ENCODE measurements at regions not wholly inside any gene's neighbourhood (a gene's known extent, or its start where the extent isn't known, plus 50 kb on each side); places are given as distances from the start of the nearest gene placed in this dataset.
A peak's percentile ranks its signal among the peaks of the same experiment; 100 is the strongest.
"Not testable (repeated sequence)": the region's sequence is repeated elsewhere in the genome, so short reads cannot be mapped to it uniquely, and the experiment has no call there.

DNA sequence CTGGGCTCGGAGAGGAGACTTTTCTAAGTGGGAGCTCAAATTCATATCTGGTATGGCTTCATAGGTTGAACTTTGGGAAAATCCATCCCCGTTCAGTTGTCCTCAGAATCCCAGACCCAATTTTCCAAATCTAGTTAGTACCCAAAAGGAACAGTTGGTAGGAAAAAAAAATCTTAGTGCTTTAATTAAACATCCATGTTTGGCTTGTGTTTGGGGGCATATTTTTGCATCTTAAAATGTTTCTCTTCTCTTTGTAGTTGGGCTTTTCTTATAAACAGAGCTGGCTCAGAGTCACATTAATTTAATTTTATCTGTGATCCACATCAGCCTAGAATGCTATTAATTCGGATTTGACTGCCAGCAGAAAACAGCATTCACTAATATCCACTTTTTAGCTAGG lies 165.9 kb downstream of the BUB3 start:
- no peak for DNase-seq

DNA sequence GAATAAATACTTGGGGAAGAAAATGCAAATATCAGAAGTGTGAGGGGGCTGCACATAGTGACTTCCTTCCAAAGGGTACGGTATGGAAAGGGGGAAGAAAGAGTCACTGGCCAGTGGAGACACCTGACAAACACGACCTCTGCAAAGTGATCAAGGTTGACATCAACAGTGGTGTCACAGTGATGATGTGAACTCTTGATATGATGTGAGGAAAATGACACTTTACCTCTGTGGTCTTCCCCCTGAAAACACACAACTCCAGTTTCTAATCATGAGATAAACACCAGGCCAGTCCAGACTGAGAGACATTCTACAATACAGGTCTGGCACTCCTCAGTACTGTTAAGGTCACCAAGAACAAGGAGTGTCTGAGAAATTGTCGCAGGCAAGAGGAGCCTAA lies 169.7 kb downstream of the BUB3 start:
- no peak for DNase-seq

GRCh38 chr10:123325663-123326190 lies 171.5 kb downstream of the BUB3 start:
- DNase-seq, result no peak

GRCh38 chr10:123326674-123327073 lies 172.5 kb downstream of the BUB3 start:
- no peak for DNase-seq

DNA sequence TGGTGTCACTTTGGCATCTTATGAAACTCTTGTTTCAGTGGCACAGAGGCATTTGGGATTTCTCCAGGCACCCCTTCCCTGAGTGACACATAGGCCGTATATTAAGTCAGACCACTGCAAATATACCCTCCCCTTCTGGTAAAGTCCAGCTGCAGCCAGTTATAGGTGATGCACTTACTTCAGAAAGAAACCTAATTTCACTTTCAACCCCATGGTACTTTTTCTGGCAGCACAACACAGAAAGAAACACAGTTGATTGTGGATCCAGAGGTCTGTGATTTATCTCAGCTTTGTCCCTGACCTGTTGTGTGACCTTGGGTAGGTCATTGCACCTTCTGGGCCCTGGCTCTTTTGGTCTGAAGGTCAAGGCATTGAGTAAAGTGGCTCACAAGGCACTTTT lies 173.2 kb downstream of the BUB3 start:
- DNase-seq, result no peak

- DNase-seq, result peak; percentile 26
Observed at GRCh38 chr10:123327896-123328295, 173.7 kb downstream of the BUB3 start.

DNA sequence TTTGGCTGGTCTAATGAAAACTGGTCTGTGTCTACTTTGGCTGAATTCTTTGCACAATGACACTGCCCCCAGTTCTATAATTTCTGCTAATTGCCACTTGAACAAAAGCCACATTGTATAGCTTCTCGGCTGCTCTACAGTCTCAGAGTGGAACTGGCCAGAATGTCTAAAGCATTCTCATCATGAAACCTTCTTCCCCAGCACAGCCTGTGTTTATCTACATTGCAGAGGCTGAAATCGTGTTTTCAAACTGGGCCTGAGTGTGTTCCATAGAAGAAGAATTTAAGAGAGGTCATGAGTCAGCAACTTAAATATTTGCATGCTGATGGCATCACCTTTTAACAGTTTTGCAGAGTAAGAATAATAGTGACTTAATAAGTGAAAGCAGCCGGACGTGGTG lies 177.2 kb downstream of the BUB3 start:
- no peak for DNase-seq

DNA sequence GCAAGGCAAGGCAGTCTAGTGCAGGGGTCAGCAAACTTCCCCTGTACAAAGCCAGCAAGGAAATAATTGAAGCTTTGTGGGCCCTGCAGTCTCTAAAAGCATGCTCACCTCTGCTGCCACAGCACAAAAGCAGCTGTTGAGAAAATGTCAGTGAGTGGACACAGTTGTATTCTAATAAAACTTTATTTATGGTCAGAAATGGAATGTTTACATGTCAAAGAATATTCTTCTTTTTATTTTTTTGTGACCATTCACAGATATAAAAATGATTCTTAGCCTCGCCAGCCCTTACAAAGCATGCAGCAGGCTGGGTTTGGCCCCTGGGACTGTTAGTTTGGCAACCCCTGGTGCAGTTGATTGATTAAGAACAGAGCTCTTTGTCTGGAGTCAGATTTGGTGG lies 192.4 kb downstream of the BUB3 start:
- DNase-seq, result no peak

DNA sequence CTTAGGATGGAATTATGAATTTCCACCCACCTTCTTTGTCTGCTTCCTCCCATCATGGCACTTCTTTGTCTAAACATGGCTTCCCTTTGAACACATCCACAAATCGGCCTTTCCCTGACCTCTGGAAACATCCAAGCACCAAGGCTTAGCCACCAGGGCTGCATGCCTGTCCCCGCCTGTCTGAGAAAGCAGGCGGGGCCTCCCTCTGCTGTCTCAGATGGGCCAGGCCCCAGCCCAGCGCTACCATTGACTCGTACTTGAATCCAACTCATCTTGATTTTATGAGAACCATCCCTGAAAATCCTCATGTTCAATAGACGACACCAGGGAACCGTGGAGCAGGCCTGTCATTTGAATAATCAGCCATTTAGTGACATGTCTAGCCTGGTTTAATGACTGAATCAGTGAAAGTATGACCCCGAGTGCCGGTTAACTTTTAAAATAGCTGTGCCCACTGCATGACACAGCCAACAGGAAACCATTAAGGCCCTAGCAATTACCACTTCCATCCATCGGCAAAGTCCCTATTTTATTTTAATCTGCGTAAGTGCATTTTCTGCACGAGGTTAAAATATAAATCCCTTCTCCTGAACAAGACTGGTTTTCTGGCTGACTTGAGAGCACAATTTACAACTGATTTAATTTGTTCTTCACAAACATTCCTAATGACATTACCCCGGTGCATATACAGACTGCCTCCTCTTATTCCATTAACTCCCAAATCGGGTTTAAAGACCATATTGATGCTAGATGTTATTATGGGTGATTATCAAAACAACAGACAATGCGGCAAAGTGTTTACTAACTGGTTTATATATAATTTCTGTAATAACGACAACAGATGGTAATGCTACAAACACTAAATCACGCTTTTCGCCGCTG lies 194.7 kb downstream of the BUB3 start:
- no peak for DNase-seq

DNA sequence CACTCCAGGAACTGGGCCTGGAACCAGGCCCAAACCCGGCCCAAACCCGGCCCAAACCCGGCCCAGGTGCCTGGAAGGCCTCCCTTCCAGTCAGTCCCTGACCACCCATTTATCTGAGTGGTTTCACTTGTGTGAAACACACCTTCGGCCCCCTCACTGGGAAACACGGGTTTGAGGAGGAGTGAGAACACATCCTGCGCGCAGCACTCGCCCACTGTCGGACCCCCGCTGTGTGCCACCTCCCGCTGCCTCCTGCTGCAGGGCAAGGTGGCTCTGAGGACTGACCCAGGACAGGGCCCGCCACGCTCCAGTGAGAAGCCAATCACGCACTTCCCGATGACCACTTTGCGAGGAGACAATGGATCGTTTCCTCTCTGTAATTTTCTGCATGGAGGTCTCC lies 197.5 kb downstream of the BUB3 start:
- DNase-seq, result no peak

DNA sequence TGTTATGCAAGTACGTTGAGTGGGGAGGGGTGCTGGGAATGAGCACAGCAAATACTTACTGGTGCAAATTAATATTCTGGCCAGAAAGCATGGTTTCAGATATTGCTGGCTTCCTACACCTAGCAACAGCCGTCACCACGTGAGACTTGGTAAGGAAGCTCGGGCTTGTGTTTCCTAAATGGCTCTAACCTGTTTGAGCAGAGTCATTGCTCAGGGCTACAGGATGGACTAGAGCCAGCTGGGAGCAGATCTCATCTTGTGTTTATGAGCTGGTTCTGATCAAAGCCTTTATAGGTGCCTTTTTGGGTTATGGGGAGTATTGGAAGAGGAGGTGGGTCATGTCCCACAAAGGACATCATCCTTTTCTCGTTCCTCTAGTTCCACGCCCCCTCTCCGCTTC lies 200.3 kb downstream of the BUB3 start:
- no peak for DNase-seq

DNA sequence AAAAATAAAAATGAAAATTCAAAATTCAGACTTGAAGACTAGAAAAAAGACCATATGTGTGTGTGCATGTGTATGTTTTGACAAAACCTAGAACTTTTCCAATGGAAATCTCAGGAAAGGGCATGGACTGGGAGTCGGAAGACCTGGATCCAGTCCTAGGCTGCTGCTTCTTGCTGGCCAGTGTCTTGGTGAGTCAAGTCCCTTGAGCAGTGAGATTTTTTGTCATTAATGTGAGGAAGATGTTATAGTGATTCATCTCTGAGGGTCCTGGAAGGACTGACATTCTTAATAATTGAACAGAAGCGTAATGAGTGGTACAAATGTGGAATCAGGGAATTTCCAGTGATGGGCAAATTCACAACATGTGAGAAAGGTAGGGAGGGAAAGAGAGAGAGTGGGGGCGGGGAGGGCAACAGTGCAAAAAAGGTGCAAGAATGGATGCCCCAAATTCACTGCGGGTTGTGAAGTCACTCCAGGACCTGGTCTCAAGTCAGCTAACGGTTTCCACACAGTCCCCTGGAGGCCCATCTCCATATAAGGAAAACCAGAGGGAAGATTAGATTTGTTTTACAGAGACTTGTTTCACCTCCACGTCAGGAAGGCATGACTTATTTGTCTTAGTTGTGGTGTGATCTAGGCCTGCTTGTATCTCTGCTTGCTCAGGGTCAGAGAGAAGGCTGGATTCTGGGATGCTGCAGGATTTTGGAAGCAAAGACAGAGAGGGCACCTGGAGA lies 201.7 kb downstream of the BUB3 start:
- no peak for DNase-seq

DNA sequence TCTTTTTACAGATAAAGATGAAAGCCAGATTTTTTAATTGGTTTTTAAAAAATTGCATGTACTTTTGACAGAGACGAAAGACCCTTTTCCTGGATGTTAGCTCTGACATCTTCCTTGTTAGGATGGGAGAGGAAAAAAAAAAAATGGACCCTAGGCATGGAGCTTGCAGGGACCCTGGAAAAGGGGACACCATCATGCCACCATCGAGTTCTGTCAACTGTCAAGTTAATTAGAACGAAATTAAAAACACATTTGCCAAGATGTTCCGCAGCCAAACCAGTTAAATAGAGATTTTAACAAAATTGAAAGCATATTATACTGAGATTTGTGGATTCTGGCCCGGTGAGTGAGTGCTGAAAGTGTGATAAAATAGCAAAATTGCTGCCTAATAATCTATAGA lies 202.6 kb downstream of the BUB3 start:
- no peak for DNase-seq

DNA sequence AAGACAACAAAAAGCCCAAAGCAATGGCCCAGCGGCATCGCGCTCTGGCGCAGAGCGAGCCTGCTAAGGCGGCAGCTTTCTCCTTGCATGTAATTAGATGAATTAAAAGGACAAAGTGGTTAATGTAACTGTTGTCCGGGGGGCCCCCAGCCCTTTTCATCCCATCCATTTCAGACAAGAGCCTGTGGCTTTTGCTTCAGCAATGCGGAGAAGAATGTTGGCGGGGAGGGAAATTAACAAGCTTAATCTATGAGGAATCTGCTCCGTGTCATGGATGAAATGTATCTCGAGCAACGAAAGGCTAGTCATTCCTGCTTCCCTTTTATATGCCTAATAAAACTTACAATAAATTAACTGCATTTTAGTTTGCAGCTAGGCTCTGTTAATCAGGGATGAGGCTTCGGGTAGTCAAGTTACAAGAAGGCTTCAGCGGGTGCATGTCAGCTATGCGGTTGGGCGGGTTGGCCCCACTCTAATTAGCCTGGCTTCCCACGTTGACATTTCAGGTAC lies 203.3 kb downstream of the BUB3 start:
- no peak for DNase-seq

DNA sequence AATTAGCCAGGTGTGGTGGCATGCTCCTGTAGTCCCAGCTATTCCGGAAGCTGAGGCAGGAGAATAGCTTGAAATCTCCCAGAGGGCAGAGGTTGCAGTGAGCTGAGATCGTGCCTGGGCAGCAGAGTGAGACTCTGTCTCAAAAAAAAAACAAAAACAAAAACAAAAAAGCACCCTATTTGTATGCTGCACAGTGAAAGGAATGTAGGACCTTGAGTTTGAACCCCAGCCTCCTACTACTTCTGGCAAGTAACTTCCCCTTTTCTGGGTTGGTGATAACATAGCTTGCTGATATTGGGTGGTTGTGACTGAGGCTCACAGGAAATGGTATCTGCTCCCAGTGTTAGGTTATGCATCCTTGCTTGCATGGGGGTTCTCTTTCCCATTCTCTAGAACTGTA lies 205.3 kb downstream of the BUB3 start:
- no peak for DNase-seq

GRCh38 chr10:123361832-123362231 lies 207.6 kb downstream of the BUB3 start:
- no peak for DNase-seq

DNA sequence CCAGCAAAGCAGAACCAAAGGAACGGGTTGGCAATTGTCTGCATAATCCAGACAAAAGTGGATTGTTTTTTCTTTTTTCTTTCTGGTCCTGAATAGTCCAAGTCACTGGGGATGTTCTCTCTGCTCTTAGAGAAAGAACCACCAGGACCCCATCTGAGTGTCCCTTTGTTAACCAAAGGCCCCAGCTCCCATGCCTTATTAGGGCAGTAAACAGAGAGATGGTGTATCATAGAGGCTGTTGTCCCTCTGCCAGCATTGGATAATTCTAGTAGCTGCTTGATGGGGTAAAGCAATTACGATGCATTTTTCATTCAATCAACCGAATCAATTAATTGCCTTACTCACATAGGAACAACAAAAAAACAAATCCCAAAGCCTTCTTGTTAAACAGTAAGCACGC lies 213.0 kb downstream of the BUB3 start:
- DNase-seq, result no peak

GRCh38 chr10:123371626-123372025 lies 217.4 kb downstream of the BUB3 start:
- not testable (repeated sequence) for DNase-seq

DNA sequence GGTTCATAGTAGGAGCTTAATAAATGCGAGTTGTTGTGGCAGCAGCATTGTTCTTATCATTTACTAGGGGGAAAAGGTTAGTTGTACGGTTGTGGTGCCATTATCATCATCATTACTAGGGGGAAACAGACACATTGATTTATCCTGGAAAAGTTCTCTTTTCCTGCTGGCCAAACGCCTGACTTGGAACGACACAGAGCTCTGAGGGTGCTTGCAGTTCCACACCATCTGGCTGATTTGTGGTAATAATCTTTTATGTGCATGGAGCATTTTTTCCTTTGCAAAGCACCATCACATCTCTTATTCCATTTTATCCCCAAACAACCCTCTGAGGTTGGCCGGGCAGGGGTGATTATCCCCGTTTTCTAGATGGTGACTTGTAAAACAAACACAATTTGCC lies 219.4 kb downstream of the BUB3 start:
- DNase-seq, result no peak

DNA sequence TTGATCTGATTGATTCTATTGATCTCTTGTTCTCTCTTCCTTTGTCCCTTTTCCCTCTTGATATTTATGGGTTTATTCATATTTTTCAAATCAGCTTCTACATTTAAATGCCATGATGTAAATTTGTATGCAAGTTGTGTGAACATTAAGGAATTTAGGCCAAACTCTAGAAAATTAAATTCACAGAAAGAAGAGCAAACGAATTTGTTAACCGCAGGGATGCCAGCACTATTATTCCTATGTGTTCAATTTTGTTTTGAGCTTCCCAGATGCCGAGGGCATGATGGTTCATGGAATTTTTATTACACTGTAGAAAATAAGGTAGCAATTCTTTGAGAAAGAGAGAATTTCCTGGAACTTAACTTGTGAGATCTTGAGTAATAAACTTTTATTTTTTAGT lies 220.9 kb downstream of the BUB3 start:
- no peak for DNase-seq

DNA sequence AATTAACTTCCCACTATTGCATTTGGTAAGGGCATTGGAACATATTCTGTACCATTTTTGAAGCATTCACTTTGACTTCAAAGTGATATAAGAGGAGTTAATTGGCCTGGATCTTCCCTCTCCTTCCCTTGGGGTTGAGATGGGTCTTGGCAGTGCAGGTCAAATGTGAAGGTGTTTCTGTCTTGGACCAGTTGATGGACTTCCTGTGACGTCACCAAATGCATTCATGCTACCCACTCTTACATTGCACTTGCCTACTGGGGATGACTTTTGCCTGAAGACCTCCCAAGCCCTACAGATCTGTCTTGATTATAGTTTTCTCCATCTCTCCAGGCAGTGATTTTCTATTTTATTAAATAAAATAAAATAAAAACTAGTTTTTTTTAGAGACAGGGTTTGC lies 221.5 kb downstream of the BUB3 start:
- DNase-seq, result no peak

DNA sequence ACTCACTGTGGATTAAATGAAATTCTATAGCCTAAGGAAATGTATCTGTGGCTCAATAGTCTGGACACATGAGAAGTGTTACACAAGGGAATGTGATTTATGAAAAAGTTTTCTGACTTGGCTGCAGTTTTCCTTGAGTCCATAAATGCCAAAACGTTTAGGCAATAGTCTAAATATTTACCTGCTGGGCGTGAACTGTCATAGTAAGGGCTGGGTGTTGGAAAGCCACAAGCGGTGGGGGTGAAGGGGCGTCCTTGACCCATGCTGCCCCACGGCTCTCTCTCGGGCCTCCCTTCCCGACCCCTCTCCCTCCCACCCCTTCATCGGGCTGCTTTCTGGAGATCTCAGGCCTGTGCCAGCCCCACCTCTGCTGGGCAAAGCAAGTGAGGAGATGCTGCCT lies 223.7 kb downstream of the BUB3 start:
- DNase-seq, result no peak

DNA sequence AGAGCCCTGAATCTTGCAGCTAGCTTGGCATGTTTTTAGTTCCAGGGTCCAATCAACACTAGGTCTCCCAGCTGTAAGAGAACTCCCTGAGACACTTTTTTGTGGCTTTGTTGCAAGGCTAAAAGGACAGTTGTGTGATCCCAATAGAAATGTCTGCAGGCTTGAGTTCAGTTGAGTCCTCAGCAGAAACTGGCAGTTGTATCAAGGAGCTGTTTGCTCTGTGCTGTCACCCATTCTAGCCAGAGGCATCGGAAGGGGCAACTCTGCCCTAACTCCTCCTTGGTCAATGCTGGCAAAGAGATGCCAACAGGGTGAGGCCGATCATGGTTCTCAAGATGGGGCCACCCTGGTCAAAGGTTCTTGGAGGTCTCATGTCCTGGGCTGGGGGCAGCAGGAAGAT lies 224.1 kb downstream of the BUB3 start:
- no peak for DNase-seq

DNA sequence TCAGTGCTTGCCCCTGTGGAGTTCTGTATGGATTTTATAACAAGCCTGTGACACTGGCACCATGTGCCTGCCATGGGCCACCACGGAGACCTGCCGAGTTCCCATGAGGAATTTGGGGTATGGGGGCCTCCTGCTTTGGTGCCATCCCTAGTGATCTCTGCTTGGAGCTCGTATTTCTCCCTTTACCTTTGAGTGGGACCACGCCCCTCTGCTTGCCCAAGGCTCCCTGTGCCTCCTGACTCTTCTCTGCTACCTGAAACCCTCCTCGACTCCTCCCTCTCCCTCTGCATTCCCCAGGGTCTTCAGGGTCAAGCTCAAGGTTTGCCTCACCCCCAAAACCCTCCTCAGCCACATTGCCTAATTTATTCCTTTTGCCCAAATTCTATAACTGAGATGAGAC lies 225.0 kb downstream of the BUB3 start:
- DNase-seq, result no peak
